Ovary (tissue), 3 donors: ENCODE measurements at regions not wholly inside any gene's neighbourhood (a gene's known extent, or its start where the extent isn't known, plus 50 kb on each side); places are given as distances from the start of the nearest gene placed in this dataset.

Experiments used
- CTCF ChIP-seq, 3 donors: fragments of 450-650 bp in 2 of 3; fragments of 200-600 bp in 1 of 3; IDR thresholded peaks; one replicate each; pipeline versions ENCODE4 v1.5.1 to v1.8.0; 2016 to 2022; ENCODE audit warnings: antibody characterized with exemption in 3 of 3, mild to moderate bottlenecking in 1 of 3
- POLR2A ChIP-seq: fragments of 450-650 bp; IDR thresholded peaks from one replicate; pipeline ENCODE4 v1.6.1; 2017; ENCODE audit warnings: antibody characterized with exemption, mild to moderate bottlenecking, moderate library complexity
- donor health status: DM: no; HTN: no; CAD: no.

DNA sequence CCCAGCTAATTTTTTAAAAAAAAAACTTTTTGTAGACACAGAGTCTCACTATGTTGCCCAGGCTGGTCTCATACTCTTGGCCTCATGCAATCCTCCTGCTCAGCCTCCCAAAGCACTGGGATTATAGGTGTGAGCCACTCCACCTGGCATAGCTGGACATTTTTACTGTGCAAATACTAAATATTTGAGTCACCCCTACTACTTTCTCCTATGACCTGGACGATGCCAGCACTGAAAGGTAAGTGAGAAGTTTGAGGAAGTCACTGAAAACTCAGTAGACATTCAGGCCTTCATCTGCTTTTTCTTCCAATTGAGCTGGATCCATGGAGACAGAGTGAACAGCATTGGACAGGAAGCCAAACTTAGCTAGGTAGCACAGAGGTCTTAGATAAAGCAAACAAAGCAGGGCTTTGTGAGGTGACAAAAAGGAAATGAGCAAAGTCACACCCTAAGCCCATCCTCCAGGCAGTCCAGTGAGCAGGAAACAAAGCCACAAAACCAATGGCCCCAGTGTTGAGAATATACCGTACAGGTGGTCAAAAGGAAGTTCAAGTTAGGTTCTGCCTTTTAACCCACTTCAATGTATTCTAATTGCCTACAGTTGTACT is 192.6 kb upstream of the RASA1 start:
- TF ChIP-seq POLR2A (no peak), CTCF (IDR thresholded peaks at IDR 0.05) (no peak)
